GM12872 (cell line): ENCODE measurements at regions not wholly inside any gene's neighbourhood (a gene's known extent, or its start where the extent isn't known, plus 50 kb on each side); places are given as distances from the start of the nearest gene placed in this dataset.

ENCODE experiments used
- TF ChIP-seq, protein P1 (sequence below): IDR thresholded peaks from 3 replicates; pipeline ENCODE4 v1.5.1; 2011; ENCODE audit warnings: low read depth, mild to moderate bottlenecking, low read length, moderate library complexity; ENCODE audit not compliant: insufficient read depth

DNA sequence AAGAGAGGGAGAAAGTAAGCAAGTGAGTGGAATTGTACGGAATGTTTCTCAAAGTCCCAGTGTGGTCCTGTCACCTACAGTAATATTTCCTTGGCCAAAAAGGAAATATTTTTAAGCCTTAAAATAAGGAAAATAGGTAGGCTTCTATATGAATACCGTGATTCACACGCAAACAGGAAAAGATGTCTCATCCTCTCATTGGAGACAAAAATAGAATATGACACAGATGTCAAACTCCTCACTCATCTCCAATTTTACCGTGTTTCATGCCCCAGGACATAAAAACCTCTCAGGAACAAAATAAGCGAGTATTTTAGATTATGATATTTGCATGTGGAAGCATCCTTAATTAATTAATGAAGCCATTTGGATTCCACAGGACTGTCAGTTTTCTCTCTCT, 1269.5 kb downstream of the RAPGEF2 start:
- TF ChIP-seq, protein P1, sequence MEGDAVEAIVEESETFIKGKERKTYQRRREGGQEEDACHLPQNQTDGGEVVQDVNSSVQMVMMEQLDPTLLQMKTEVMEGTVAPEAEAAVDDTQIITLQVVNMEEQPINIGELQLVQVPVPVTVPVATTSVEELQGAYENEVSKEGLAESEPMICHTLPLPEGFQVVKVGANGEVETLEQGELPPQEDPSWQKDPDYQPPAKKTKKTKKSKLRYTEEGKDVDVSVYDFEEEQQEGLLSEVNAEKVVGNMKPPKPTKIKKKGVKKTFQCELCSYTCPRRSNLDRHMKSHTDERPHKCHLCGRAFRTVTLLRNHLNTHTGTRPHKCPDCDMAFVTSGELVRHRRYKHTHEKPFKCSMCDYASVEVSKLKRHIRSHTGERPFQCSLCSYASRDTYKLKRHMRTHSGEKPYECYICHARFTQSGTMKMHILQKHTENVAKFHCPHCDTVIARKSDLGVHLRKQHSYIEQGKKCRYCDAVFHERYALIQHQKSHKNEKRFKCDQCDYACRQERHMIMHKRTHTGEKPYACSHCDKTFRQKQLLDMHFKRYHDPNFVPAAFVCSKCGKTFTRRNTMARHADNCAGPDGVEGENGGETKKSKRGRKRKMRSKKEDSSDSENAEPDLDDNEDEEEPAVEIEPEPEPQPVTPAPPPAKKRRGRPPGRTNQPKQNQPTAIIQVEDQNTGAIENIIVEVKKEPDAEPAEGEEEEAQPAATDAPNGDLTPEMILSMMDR: no peak

DNA sequence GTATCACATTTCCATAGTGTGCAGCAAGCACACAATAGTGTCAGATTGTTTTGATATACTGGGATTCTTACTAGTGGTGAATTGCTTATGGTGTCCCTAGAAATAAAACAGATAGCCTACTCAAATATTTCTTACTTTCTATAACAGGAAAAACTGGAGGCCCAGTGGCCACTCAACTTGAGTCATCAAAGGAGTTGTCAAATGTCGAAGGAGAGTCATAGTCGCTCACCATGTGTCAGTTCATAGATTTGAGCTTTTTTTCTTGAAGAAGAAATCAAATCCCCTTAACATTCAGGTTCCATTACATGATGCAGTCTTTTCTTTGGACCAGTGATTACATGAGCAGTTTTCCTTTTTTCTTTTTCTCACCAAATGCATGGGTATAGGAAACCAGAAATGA, 1271.0 kb downstream of the RAPGEF2 start:
- TF ChIP-seq, protein P1: no peak

DNA sequence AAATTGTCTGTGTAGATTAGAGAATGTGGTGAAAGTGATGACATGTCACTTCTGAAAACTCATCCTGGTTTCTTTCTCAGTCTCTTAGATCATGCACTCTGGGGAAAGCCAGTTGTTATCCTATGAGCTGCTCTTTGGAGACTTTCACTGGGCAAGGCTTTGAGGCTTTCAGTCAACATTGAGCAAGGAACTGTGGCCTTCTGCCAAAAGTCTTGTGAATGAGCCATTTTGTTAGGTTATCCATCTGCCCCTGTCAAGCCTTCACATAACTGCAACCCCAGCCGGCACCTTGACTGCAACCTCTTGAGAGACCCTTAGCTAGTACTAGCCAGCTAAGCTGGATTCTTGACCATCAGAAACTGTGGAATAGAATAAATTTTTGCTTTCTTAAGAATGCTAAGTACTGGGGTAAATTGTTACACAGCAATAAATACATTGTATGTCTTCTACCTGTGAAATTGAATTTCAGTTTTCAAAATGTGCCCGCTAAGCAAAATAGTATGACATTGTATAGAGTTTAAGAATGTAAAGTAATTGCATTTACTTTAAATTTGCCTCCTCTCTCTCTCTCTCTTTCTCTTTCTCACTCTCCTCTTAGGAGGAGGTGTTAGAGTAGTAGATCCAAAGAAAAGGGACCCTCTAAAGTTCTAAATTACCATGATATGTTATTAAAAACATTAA, 1273.0 kb downstream of the RAPGEF2 start:
- TF ChIP-seq, protein P1: no peak

DNA sequence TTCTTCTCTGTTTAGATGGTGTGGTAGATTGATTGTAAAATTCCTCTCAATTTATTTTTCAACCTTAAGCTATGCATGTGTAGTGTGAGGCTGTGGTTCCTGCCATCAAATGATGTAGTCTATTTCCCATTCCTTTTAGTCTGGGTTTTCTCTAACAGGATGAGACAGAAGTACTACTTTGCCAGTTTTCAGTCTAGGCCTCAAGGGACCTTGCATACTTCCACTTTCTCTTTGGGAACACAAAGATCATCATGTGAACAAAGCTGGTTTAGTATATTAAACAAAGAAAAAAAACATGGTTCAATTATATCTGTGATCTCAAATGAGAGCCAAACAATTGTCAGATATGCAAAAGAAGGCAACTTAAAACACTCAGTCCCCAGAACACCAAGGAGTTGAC, 1284.0 kb downstream of the RAPGEF2 start:
- TF ChIP-seq, protein P1: no peak

DNA sequence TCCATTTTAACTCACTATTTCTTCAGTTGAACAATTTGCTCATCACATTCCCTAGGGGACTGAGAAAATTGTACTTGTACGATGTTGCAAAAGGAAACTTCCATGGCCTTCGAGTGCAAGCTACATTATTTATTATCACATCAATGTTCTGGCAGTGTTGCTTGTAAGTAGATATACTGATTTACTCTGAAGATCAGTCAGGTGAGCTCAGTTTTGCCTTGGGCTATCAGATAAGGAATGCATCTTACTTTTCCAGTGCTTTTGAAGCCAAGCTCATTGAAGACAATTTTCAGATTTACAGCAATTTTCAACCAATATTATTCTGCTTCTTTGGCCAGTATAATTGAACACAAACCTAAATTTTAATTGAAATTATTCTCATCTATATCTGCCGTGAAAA, 1296.9 kb downstream of the RAPGEF2 start:
- TF ChIP-seq, protein P1: no peak

DNA sequence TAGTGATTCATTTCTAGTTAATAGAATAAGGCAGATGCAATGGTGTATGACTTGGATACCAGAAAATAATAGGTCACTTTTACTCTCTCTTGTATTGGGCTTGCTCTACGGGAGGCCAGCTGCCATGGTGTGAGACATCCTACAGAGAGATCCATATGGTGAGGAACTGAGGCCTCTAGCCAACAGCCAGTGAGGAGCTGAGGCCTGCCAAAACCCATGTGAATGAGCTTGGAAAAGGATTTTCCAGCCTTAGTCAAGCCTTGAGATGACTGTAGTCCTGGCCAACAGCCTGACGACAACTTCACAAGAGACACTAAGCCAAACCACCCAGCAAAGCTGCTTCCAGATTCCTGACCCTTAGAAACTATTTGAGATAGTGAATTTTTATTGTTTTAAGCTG, 1300.2 kb downstream of the RAPGEF2 start:
- TF ChIP-seq, protein P1: no peak

DNA sequence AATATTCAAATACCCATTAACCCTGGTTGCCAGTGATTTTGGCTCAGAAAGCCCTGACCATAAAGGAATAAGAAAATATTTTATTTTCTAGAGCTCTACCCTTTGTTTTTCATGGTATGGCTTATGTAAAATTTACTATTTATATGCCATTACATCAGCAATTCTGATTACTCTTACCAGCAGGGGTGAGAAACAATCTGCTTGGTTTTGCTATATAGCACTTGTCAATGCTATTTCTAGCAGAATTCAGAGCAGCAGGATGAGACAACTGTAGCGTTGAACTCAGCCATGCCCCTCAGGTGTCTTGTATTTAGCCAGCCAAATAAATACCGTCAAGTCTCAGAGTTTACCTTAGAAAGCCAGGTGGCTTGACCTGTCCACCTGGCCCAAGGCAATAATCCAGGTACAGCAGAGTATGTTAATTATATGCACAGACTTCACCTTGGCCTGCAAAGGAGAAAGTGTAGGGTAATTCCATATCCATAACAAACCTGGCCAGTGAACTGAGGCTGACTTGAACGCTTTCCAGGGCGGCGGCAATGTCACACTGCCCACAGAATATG, 1303.5 kb downstream of the RAPGEF2 start:
- TF ChIP-seq, protein P1: no peak
